Mononuclear cell (primary cell): ENCODE measurements at regions not wholly inside any gene's neighbourhood (a gene's known extent, or its start where the extent isn't known, plus 50 kb on each side); places are given as distances from the start of the nearest gene placed in this dataset.

Experiments used
- H3K27me3 ChIP-seq: 2 replicates; pipeline ENCODE4 v1.6.0; 2011; ENCODE audit warnings: low read length, control low read depth; ENCODE audit not compliant: insufficient read depth
- H3K4me1 ChIP-seq: 2 replicates; pipeline ENCODE4 v1.5.1; 2011; ENCODE audit warnings: mild to moderate bottlenecking, low read length, control low read depth; ENCODE audit not compliant: insufficient read depth
- H3K4me3 ChIP-seq: 2 replicates; pipeline ENCODE4 v1.5.1; 2011; ENCODE audit warnings: mild to moderate bottlenecking, low read length, moderate library complexity
- H3K9me3 ChIP-seq: 2 replicates; pipeline ENCODE4 v1.5.1; 2011; ENCODE audit warnings: low read depth, mild to moderate bottlenecking, control low read depth, low read length

DNA sequence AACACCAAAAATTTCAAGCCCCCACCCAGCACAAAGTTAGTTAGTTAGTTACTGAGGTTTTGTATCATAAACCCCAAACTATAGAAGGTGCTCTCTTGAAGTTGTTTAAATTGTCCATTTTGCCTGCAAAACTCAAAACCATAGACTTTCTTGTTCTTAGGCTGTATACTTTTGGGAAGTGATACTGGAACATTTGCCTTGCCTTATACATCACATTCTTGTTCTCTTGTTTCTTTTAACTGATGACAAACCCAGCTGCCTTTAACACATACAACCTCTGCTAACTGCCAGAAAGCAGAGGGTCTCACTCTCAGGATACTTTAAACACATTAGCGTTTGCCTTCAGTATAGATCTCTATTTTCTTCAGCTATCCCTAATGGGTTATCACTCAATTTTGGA lies 570.5 kb downstream of the MRPL39 start:
- H3K4me3 ChIP-seq = no peak overlapping the region
- no peaks in the 10 kb centered on the region for H3K9me3 ChIP-seq
- no peaks in the 10 kb centered on the region for H3K4me1 ChIP-seq
- no peaks in the 10 kb centered on the region for H3K27me3 ChIP-seq

DNA sequence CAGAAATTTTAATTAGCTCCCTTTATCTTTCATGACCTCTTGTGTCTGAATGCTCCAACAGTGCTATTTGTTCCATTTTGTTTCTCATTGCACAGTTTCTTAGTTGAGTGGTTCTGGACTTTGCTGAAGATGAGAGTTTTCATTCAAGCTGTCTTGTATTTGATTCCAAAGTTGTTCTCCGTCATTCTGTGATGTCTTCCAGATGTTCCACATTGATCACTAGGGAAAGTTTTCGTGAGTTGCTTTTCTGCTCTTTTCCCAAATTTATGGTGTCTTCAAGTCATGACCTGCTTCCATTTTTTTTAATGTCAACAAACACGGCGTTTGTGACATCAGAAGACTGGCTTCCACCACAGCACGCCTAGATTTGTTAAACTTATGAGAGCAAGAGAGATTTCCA lies 575.5 kb downstream of the MRPL39 start:
- Histone ChIP-seq H3K27me3 (no peaks in the 10 kb centered on the region), H3K9me3 (no peaks in the 10 kb centered on the region), H3K4me3 (no peak overlapping the region), H3K4me1 (no peaks in the 10 kb centered on the region)

GRCh38 chr21:25029580-25029979 lies 577.7 kb downstream of the MRPL39 start:
- H3K4me3 ChIP-seq = no peak overlapping the region
- H3K4me1 ChIP-seq = no peaks in the 10 kb centered on the region
- no peaks in the 10 kb centered on the region for H3K9me3 ChIP-seq
- H3K27me3 ChIP-seq = no peaks in the 10 kb centered on the region

GRCh38 chr21:25025596-25025995 lies 581.7 kb downstream of the MRPL39 start:
- H3K4me3 ChIP-seq = no peak overlapping the region
- H3K4me1 ChIP-seq = no peaks in the 10 kb centered on the region
- H3K27me3 ChIP-seq = no peaks in the 10 kb centered on the region
- H3K9me3 ChIP-seq = no peaks in the 10 kb centered on the region

- Histone ChIP-seq H3K4me3 (no peak overlapping the region), H3K9me3 (no peaks in the 10 kb centered on the region), H3K27me3 (no peaks in the 10 kb centered on the region), H3K4me1 (no peaks in the 10 kb centered on the region)
Measured at GRCh38 chr21:25024639-25025038, 582.6 kb downstream of the MRPL39 start.

DNA sequence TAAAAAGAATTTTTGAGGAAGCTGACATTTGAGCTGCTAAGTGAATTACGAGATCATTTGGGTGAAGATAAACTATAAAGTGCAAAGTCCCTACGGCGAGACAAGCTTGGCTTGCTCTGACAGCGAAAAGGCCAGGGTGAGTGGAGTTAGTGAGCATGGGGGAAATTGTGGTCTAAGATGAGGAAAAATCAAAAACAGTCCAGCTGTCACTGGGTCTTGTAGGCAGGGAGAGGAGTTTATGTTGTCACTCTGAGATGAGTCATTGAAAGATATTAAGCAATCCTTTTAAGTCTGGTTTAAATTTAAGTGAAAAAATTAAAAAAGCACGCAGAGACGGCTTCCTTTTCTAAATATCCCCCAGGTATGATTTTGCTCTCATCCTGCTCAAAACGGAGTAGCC lies 601.9 kb downstream of the MRPL39 start:
- H3K27me3 ChIP-seq = no peaks in the 10 kb centered on the region
- H3K4me1 ChIP-seq = no peaks in the 10 kb centered on the region
- no peak overlapping the region for H3K4me3 ChIP-seq
- H3K9me3 ChIP-seq = peaks cover 4% of the 10 kb centered on the region

- Histone ChIP-seq H3K9me3 (peaks cover 4% of the 10 kb centered on the region), H3K4me1 (no peaks in the 10 kb centered on the region), H3K4me3 (no peak overlapping the region), H3K27me3 (no peaks in the 10 kb centered on the region)
Measured at GRCh38 chr21:25002676-25003075, 604.6 kb downstream of the MRPL39 start.

- no peaks in the 10 kb centered on the region for H3K9me3 ChIP-seq
- no peaks in the 10 kb centered on the region for H3K4me1 ChIP-seq
- no peaks in the 10 kb centered on the region for H3K27me3 ChIP-seq
- H3K4me3 ChIP-seq = no peak overlapping the region
Measured at GRCh38 chr21:24995216-24995615, 612.1 kb downstream of the MRPL39 start.

- H3K4me1 ChIP-seq = no peaks in the 10 kb centered on the region
- no peak overlapping the region for H3K4me3 ChIP-seq
- no peaks in the 10 kb centered on the region for H3K27me3 ChIP-seq
- no peaks in the 10 kb centered on the region for H3K9me3 ChIP-seq
Measured at GRCh38 chr21:24994717-24995116, 612.6 kb downstream of the MRPL39 start.

DNA sequence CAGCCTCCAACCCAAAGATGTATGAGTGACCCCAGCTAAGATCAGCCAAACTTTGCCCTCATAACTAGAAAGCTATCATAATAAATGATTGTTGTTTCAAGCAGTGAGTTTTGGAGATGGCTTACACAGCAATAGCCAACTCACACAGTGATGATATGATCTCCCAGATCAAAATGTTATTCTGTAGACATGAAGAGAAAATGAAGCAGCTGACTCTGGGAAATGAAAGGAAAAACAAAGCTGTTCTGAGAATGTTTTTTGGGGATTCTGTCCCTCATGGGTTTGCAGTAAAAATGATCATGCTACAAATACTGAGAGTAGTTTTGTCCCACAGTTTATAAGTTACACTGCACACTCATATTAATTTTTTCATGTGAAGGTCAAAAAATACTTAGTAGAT lies 617.8 kb downstream of the MRPL39 start:
- Histone ChIP-seq H3K27me3 (no peaks in the 10 kb centered on the region), H3K9me3 (peaks cover 6% of the 10 kb centered on the region), H3K4me1 (no peaks in the 10 kb centered on the region), H3K4me3 (no peak overlapping the region)

GRCh38 chr21:24988941-24989340 lies 618.3 kb downstream of the MRPL39 start:
- no peaks in the 10 kb centered on the region for H3K27me3 ChIP-seq
- H3K4me1 ChIP-seq = no peaks in the 10 kb centered on the region
- no peak overlapping the region for H3K4me3 ChIP-seq
- H3K9me3 ChIP-seq = peaks cover 6% of the 10 kb centered on the region

DNA sequence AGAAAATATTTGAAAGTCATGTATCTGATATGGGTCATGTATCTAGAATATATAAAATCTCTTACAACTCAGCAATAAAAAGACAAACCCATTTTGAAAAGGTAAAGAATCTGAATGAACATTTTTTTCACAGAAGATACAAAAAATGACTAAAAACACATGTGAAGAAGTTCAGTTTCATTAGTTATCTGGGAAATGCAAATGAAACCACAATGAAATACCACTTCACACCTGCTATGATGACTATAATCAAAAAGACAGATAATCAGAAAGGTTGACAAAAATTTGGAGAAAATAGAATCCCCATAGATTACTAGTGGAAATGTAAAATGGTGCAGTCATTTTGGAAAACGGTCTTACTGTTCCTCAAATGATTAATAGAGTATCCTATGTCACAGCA lies 631.0 kb downstream of the MRPL39 start:
- H3K27me3 ChIP-seq = no peaks in the 10 kb centered on the region
- H3K9me3 ChIP-seq = peaks cover 6% of the 10 kb centered on the region
- no peak overlapping the region for H3K4me3 ChIP-seq
- no peaks in the 10 kb centered on the region for H3K4me1 ChIP-seq

DNA sequence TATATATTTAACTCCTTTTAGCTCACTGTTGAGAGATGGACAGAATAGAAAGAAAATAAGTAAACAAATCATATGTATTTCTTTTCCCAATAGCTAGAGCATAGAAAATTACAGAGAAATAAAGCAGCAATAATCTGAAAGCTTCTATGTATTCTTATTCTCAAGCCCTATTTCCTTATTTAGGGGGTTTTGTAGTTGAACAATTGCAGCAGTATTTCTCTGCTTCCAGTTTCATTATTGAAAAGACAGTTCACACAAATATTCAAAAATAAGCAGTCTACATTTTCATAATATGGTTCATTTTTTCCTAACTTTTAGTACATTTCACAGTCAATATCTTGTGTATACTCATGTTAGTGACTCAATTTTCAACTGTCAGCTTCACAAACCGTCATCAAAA lies 638.2 kb downstream of the MRPL39 start:
- no peaks in the 10 kb centered on the region for H3K4me1 ChIP-seq
- H3K9me3 ChIP-seq = peaks cover 14% of the 10 kb centered on the region
- H3K4me3 ChIP-seq = no peak overlapping the region
- H3K27me3 ChIP-seq = no peaks in the 10 kb centered on the region

- Histone ChIP-seq H3K4me3 (no peak overlapping the region), H3K4me1 (no peaks in the 10 kb centered on the region), H3K9me3 (peaks cover 5% of the 10 kb centered on the region), H3K27me3 (no peaks in the 10 kb centered on the region)
Measured at GRCh38 chr21:24955275-24955961, 651.9 kb downstream of the MRPL39 start.

DNA sequence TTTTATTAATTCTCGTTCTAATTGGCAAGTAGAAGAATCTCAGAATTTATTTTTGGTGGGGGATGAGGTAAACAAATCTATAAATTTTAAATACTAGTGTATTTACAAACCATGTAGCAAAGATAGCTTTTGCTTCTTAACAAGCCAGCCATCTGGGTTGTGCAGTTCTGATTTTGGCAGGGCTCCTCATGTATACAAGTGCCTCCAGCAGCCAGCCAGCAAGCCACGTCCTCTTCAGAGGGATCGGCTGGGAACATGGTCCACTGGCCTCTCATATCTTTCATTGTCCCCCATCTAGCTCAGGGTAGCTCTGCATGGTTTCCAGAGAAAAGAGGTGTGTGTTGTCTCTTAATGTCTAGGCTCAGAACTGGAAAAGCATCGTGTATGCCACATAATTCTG lies 659.1 kb downstream of the MRPL39 start:
- Histone ChIP-seq H3K4me1 (no peaks in the 10 kb centered on the region), H3K9me3 (no peaks in the 10 kb centered on the region)

DNA sequence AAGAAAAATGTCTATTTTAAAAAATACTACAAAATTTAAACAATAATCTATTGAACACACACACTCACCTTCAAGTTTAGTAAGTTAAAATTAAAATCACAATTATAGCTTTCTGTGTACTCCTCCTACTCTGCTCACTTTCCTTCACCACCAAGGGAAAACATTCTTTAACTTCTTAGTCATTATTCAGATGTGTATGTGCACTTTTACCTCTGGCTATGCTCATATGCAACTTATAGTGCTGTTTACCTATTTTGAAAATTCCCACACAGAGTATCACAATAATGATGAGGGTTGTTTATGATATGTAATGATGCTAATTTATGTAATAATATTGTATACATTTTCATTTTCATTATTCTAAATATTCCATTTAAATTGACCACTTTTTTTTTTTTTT lies 661.4 kb downstream of the MRPL39 start:
- H3K9me3 ChIP-seq = no peaks in the 10 kb centered on the region
- H3K27me3 ChIP-seq = no peaks in the 10 kb centered on the region
- no peaks in the 10 kb centered on the region for H3K4me1 ChIP-seq
- no peak overlapping the region for H3K4me3 ChIP-seq

More for the DNA sequence above, 659.1 kb downstream of the MRPL39 start:
- Histone ChIP-seq H3K27me3 (no peaks in the 10 kb centered on the region), H3K4me3 (no peak overlapping the region)
